ENCODE measurements at regions not wholly inside any gene's neighbourhood (a gene's known extent, or its start where the extent isn't known, plus 50 kb on each side); places are given as distances from the start of the nearest gene placed in this dataset.

GRCh38 chr22:49646876-49647275 lies 180.8 kb downstream of the BRD1 start:
- no peak for TF ChIP-seq CTCF (IDR thresholded peaks at IDR 0.05)
- TF ChIP-seq POLR2A (IDR thresholded peaks at IDR 0.05): no peak

All from heart left ventricle (tissue), 13 donors.